ENCODE measurements at regions not wholly inside any gene's neighbourhood (a gene's known extent, or its start where the extent isn't known, plus 50 kb on each side); places are given as distances from the start of the nearest gene placed in this dataset.
A peak's percentile ranks its signal among the peaks of the same experiment; 100 is the strongest.

- DNase-seq: no peak
Measured at GRCh38 chr5:167671176-167671575, 620.3 kb upstream of the WWC1 start.

- DNase-seq: no peak
Measured at GRCh38 chr5:167673942-167674341, 617.5 kb upstream of the WWC1 start.

GRCh38 chr5:167678481-167678880, 613.0 kb upstream of the WWC1 start:
- DNase-seq: no peak

- DNase-seq: no peak
Measured at GRCh38 chr5:167684251-167684650, 607.2 kb upstream of the WWC1 start.

- no peak for DNase-seq
Measured at GRCh38 chr5:167688341-167689130, 602.9 kb upstream of the WWC1 start.

GRCh38 chr5:167694325-167695147, 596.9 kb upstream of the WWC1 start:
- DNase-seq: no peak

- DNase-seq: no peak
Measured at GRCh38 chr5:167696558-167697314, 594.7 kb upstream of the WWC1 start.

GRCh38 chr5:167699432-167699831, 592.0 kb upstream of the WWC1 start:
- DNase-seq: no peak

- DNase-seq: no peak
Measured at GRCh38 chr5:167701051-167701450, 590.4 kb upstream of the WWC1 start.

GRCh38 chr5:167702014-167702413, 589.4 kb upstream of the WWC1 start:
- no peak for DNase-seq

- no peak for DNase-seq
Measured at GRCh38 chr5:167708449-167708848, 583.0 kb upstream of the WWC1 start.

- DNase-seq: no peak
Measured at GRCh38 chr5:167709625-167710024, 581.8 kb upstream of the WWC1 start.

- DNase-seq: no peak
Measured at GRCh38 chr5:167710444-167711073, 580.9 kb upstream of the WWC1 start.

- DNase-seq: no peak
Measured at GRCh38 chr5:167712986-167713585, 578.4 kb upstream of the WWC1 start.

GRCh38 chr5:167713896-167714295, 577.5 kb upstream of the WWC1 start:
- DNase-seq: no peak

- DNase-seq: no peak
Measured at GRCh38 chr5:167716126-167716775, 575.2 kb upstream of the WWC1 start.

- no peak for DNase-seq
Measured at GRCh38 chr5:167720259-167720658, 571.2 kb upstream of the WWC1 start.

- DNase-seq: no peak
Measured at GRCh38 chr5:167720676-167721260, 570.7 kb upstream of the WWC1 start.

GRCh38 chr5:167721926-167722440, 569.5 kb upstream of the WWC1 start:
- DNase-seq: no peak

- peak; percentile 20 to 47 for DNase-seq
Measured at GRCh38 chr5:167723254-167723871, 568.1 kb upstream of the WWC1 start.

GRCh38 chr5:167725264-167725663, 566.2 kb upstream of the WWC1 start:
- no peak for DNase-seq
